ENCODE measurements at regions not wholly inside any gene's neighbourhood (a gene's known extent, or its start where the extent isn't known, plus 50 kb on each side); places are given as distances from the start of the nearest gene placed in this dataset.

GRCh38 chr13:111038887-111039286, 76.2 kb upstream of the ARHGEF7 start:
- DNase-seq: no peak
- Mint-ChIP-seq H3K36me3 (ENCODE audit: low read depth) (no peaks in the 10 kb centered on the region), H3K27ac (no peak overlapping the region), H3K4me1 (no peaks in the 10 kb centered on the region), H3K9me3 (peaks cover under 1% of the 10 kb centered on the region), H3K27me3 (ENCODE audit: insufficient read depth) (no peaks in the 10 kb centered on the region), H3K4me3 (no peak overlapping the region)
- Histone ChIP-seq H3K9ac (ENCODE audit: extremely low read depth, low read length, poor library complexity, severe bottlenecking) (no peak overlapping the region), H3K4me3 (ENCODE audit: low read length) (no peak overlapping the region), H3K36me3 (ENCODE audit: control insufficient read depth, insufficient read depth, low read length) (no peaks in the 10 kb centered on the region), H3K4me1 (ENCODE audit: control insufficient read depth, insufficient read depth, low read length) (no peaks in the 10 kb centered on the region), H3K27me3 (ENCODE audit: control insufficient read depth, insufficient read depth, low read length, poor library complexity, severe bottlenecking) (no peaks in the 10 kb centered on the region), H3K9me3 (ENCODE audit: control insufficient read depth, low read length) (peaks cover 2% of the 10 kb centered on the region), H3K27ac (ENCODE audit: low read depth, low read length) (no peak overlapping the region)
- no peak for TF ChIP-seq CTCF (conservative IDR thresholded peaks at IDR 0.05)
- 82 to 92% methylated on average over 4 to 7 of the region's 7 CpGs for WGBS, 2 experiments (ENCODE audit: insufficient coverage in 1 of 2, insufficient read length in 1 of 2)

DNA sequence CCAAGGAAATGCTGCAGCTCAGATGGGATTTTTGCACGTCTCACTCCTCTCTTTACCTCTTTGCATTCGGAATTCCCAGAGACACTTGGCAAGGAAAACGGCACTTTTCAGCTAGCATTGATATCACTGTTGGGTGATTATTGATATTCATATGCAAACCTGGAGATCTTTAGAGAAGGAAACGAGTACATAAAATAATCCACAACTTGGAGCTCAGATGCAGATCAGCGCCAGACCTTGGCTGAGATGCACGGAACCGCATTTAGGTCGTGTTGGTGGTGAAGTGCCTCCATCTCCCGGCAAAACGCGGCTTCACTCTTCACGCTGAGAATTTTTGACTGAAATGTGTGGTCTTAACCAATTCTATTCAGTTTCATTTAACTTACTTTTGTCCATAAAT, 77.2 kb upstream of the ARHGEF7 start:
- Mint-ChIP-seq H3K27ac (no peak overlapping the region), H3K36me3 (ENCODE audit: low read depth) (no peaks in the 10 kb centered on the region), H3K4me3 (no peak overlapping the region), H3K27me3 (ENCODE audit: insufficient read depth) (peaks cover 3% of the 10 kb centered on the region), H3K4me1 (no peaks in the 10 kb centered on the region), H3K9me3 (no peaks in the 10 kb centered on the region)
- no peaks in the 10 kb centered on the region for H3K27me3 ChIP-seq (ENCODE audit: control insufficient read depth, insufficient read depth, low read length, poor library complexity, severe bottlenecking)
- DNase-seq: no peak
- no peaks in the 10 kb centered on the region for H3K36me3 ChIP-seq (ENCODE audit: control insufficient read depth, insufficient read depth, low read length)
- no peak overlapping the region for H3K4me3 ChIP-seq (ENCODE audit: low read length)
- 89 to 93% methylated on average over 8 to 12 of the region's 12 CpGs for WGBS, 2 experiments (ENCODE audit: insufficient coverage in 1 of 2, insufficient read length in 1 of 2)
- TF ChIP-seq CTCF (conservative IDR thresholded peaks at IDR 0.05): no peak
- no peaks in the 10 kb centered on the region for H3K9me3 ChIP-seq (ENCODE audit: control insufficient read depth, low read length)
- H3K27ac ChIP-seq (ENCODE audit: low read depth, low read length): no peak overlapping the region
- no peak overlapping the region for H3K9ac ChIP-seq (ENCODE audit: extremely low read depth, low read length, poor library complexity, severe bottlenecking)
- no peaks in the 10 kb centered on the region for H3K4me1 ChIP-seq (ENCODE audit: control insufficient read depth, insufficient read depth, low read length)

DNA sequence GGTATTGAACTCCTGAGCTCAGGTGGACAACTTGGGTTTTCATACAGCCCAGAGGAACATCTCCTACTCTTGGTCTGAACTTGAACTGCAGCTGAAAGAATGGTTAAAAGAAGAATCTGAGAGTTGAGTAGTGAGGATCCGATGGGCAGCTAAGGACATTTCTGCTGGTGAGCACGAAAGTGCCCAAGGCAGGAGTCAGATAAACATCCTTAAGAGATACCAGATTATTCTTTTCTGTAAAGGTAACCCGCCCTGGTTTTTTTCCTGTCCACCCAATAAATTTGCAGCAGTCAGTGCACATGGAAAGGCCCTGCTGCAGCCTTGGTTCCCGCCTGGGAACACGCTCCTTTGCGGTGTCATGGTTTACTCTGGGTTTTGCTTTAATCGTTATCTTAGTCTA, 78.4 kb upstream of the ARHGEF7 start:
- Mint-ChIP-seq H3K36me3 (ENCODE audit: low read depth) (no peaks in the 10 kb centered on the region), H3K9me3 (no peaks in the 10 kb centered on the region), H3K4me1 (no peaks in the 10 kb centered on the region), H3K27ac (no peak overlapping the region), H3K27me3 (ENCODE audit: insufficient read depth) (peaks cover 6% of the 10 kb centered on the region), H3K4me3 (no peak overlapping the region)
- Histone ChIP-seq H3K27ac (ENCODE audit: low read depth, low read length) (no peak overlapping the region), H3K4me1 (ENCODE audit: control insufficient read depth, insufficient read depth, low read length) (no peaks in the 10 kb centered on the region), H3K9ac (ENCODE audit: extremely low read depth, low read length, poor library complexity, severe bottlenecking) (no peak overlapping the region), H3K9me3 (ENCODE audit: control insufficient read depth, low read length) (no peaks in the 10 kb centered on the region), H3K36me3 (ENCODE audit: control insufficient read depth, insufficient read depth, low read length) (no peaks in the 10 kb centered on the region), H3K27me3 (ENCODE audit: control insufficient read depth, insufficient read depth, low read length, poor library complexity, severe bottlenecking) (no peaks in the 10 kb centered on the region), H3K4me3 (ENCODE audit: low read length) (no peak overlapping the region)
- no peak for TF ChIP-seq CTCF (conservative IDR thresholded peaks at IDR 0.05)
- no peak for DNase-seq
- 93 to 95% methylated on average over 5 to 7 of the region's 7 CpGs for WGBS, 2 experiments (ENCODE audit: insufficient coverage in 1 of 2, insufficient read length in 1 of 2)

Data from endodermal cell (in vitro differentiated cells).